HG03064 (cell line): ENCODE measurements at regions not wholly inside any gene's neighbourhood (a gene's known extent, or its start where the extent isn't known, plus 50 kb on each side); places are given as distances from the start of the nearest gene placed in this dataset.
"Not testable (repeated sequence)": the region's sequence is repeated elsewhere in the genome, so short reads cannot be mapped to it uniquely, and the experiment has no call there.

Experiments used
- ATAC-seq: cut with Tn5 transposase; IDR thresholded peaks from one replicate; pipeline ENCODE4 v1.9.1; 2021; ENCODE audit warnings: low read depth; ENCODE audit not compliant: unreplicated experiment

GRCh38 chr4:38368613-38369012, 295.4 kb upstream of the KLF3 start:
- ATAC-seq: no peak

- ATAC-seq: no peak
These were observed 292.6 kb upstream of the KLF3 start for GRCh38 chr4:38371391-38371851.

- no peak for ATAC-seq
These were observed 290.6 kb upstream of the KLF3 start for GRCh38 chr4:38373375-38373774.

- no peak for ATAC-seq
These were observed 286.8 kb upstream of the KLF3 start for GRCh38 chr4:38377195-38377594.

GRCh38 chr4:38378478-38378877, 285.5 kb upstream of the KLF3 start:
- no peak for ATAC-seq

- ATAC-seq: no peak
These were observed 282.2 kb upstream of the KLF3 start for GRCh38 chr4:38381788-38382187.

- ATAC-seq: no peak
These were observed 281.5 kb upstream of the KLF3 start for GRCh38 chr4:38382520-38382919.

GRCh38 chr4:38383646-38384121, 280.3 kb upstream of the KLF3 start:
- ATAC-seq: no peak

GRCh38 chr4:38385093-38386004, 278.6 kb upstream of the KLF3 start:
- ATAC-seq: no peak

GRCh38 chr4:38386005-38386551, 277.9 kb upstream of the KLF3 start:
- no peak for ATAC-seq

GRCh38 chr4:38386654-38387188, 277.3 kb upstream of the KLF3 start:
- ATAC-seq: no peak

- no peak for ATAC-seq
These were observed 276.7 kb upstream of the KLF3 start for GRCh38 chr4:38387348-38387747.

- ATAC-seq: no peak
These were observed 276.2 kb upstream of the KLF3 start for GRCh38 chr4:38387819-38388218.

- ATAC-seq: not testable (repeated sequence)
These were observed 275.1 kb upstream of the KLF3 start for GRCh38 chr4:38388907-38389306.

GRCh38 chr4:38390969-38391545, 272.9 kb upstream of the KLF3 start:
- ATAC-seq: no peak

GRCh38 chr4:38392223-38392855, 271.7 kb upstream of the KLF3 start:
- no peak for ATAC-seq

- ATAC-seq: no peak
These were observed 267.9 kb upstream of the KLF3 start for GRCh38 chr4:38396091-38396490.

- no peak for ATAC-seq
These were observed 267.0 kb upstream of the KLF3 start for GRCh38 chr4:38396845-38397547.

- ATAC-seq: no peak
These were observed 263.1 kb upstream of the KLF3 start for GRCh38 chr4:38400946-38401345.

GRCh38 chr4:38406243-38406642, 257.8 kb upstream of the KLF3 start:
- no peak for ATAC-seq
